SK-N-SH (cell line): ENCODE measurements at regions not wholly inside any gene's neighbourhood (a gene's known extent, or its start where the extent isn't known, plus 50 kb on each side); places are given as distances from the start of the nearest gene placed in this dataset.

Experiments
- CTCF ChIA-PET: fragments of 300-600, 350-600 bp; formaldehyde crosslinking; extraction: SDS; loops from one replicate; lab custom pipeline; 2021; lab: Yijun Ruan, JAX
- POLR2A ChIA-PET: fragments of 350-600 bp; sonication (Branson Sonifier 250); formaldehyde crosslinking; extraction: SDS; loops from one replicate; lab custom pipeline; 2020; ENCODE audit warnings: antibody characterized with exemption, inconsistent platforms; lab: Yijun Ruan, JAX
- DNase-seq: peaks from one replicate; pipeline ENCODE4 v3.0.0; 2012
- H2AFZ ChIP-seq: fragments of 200-600 bp; sonication (generic); 2 replicates; pipeline ENCODE4 v1.8.1; 2016; ENCODE audit warnings: antibody characterized with exemption, mild to moderate bottlenecking, low read depth
- H3F3A ChIP-seq: fragments of 200-600 bp; sonication (generic); replicated peaks from 2 replicates; pipeline ENCODE3; 2016; ENCODE audit warnings: antibody characterized with exemption, mild to moderate bottlenecking; ENCODE audit not compliant: insufficient read depth
- H3K27ac ChIP-seq, 2 experiments: fragments of 200-500 bp in 1 of 2; fragments of 200-600 bp in 1 of 2; sonication (Bioruptor generic) in 1 of 2; sonication (generic), shearing (Covaris generic) in 1 of 2; 2 replicates each; pipeline versions ENCODE4 v1.5.1 to v1.6.1; 2014 to 2016; ENCODE audit warnings: low read depth in 2 of 2, inconsistent platforms in 1 of 2, low read length in 1 of 2, mild to moderate bottlenecking in 1 of 2, mixed read lengths in 1 of 2
- H3K27me3 ChIP-seq: fragments of 200-600 bp; sonication (generic), shearing (Covaris generic); 2 replicates; pipeline ENCODE4 v1.6.1; 2016; ENCODE audit warnings: mixed run types; ENCODE audit not compliant: insufficient read depth
- H3K36me3 ChIP-seq, 2 experiments: fragments of 200-500 bp in 1 of 2; fragments of 200-600 bp in 1 of 2; sonication (Bioruptor generic) in 1 of 2; sonication (generic) in 1 of 2; replicated peaks in 1 of 2; 2 replicates each; pipeline versions ENCODE3 to v1.5.1; 2014 to 2016; ENCODE audit warnings: low read length in 1 of 2, mild to moderate bottlenecking in 1 of 2; ENCODE audit not compliant: insufficient read depth in 2 of 2, control insufficient read depth in 1 of 2
- H3K4me1 ChIP-seq, 2 experiments: fragments of 200-500 bp in 1 of 2; fragments of 200-600 bp in 1 of 2; sonication (Bioruptor generic) in 1 of 2; sonication (generic), shearing (Covaris generic) in 1 of 2; 2 replicates each; pipeline versions ENCODE4 v1.5.1 to v1.6.1; 2014 to 2016; ENCODE audit warnings: low read depth in 1 of 2, low read length in 1 of 2, mixed run types in 1 of 2; ENCODE audit not compliant: insufficient read depth in 2 of 2, control insufficient read depth in 1 of 2
- H3K4me2 ChIP-seq: fragments of 200-600 bp; sonication (generic), shearing (Covaris generic); 2 replicates; pipeline ENCODE4 v1.6.1; 2017; ENCODE audit warnings: mixed run types
- H3K4me3 ChIP-seq, 2 experiments: fragments of 200-500 bp in 1 of 2; fragments of 200-600 bp in 1 of 2; sonication (Bioruptor generic) in 1 of 2; sonication (generic), shearing (Covaris generic) in 1 of 2; 2 replicates each; pipeline versions ENCODE4 v1.5.1 to v1.8.1; 2014 to 2016; ENCODE audit warnings: low read depth in 2 of 2, inconsistent platforms in 1 of 2, low read length in 1 of 2, mild to moderate bottlenecking in 1 of 2, mixed read lengths in 1 of 2, moderate library complexity in 1 of 2
- H3K79me2 ChIP-seq: fragments of 200-600 bp; sonication (generic); 2 replicates; pipeline ENCODE4 v1.8.1; 2017; ENCODE audit warnings: mild to moderate bottlenecking; ENCODE audit not compliant: insufficient read depth
- H3K9ac ChIP-seq: fragments of 200-600 bp; sonication (generic); 2 replicates; pipeline ENCODE4 v1.6.1; 2017; ENCODE audit warnings: mixed run types
- H3K9me2 ChIP-seq: fragments of 200-600 bp; sonication (generic); 2 replicates; pipeline ENCODE4 v1.6.1; 2017; ENCODE audit warnings: mixed run types
- H3K9me3 ChIP-seq: fragments of 200-600 bp; sonication (generic); 2 replicates; pipeline ENCODE4 v1.6.1; 2017; ENCODE audit warnings: mixed run types, mild to moderate bottlenecking, moderate library complexity
- H4K20me1 ChIP-seq: fragments of 200-600 bp; sonication (generic); 2 replicates; pipeline ENCODE4 v1.6.1; 2017; ENCODE audit warnings: mild to moderate bottlenecking, mixed run types; ENCODE audit not compliant: insufficient read depth
- CHD2 ChIP-seq: fragments of 150-350 bp; IDR thresholded peaks from 2 replicates; pipeline ENCODE4 v1.6.1; 2018; ENCODE audit warnings: low read length; ENCODE audit not compliant: partially characterized antibody
- ELF1 ChIP-seq: IDR thresholded peaks from 2 replicates; pipeline ENCODE4 v1.4.0; 2012
- FOSL2 ChIP-seq: IDR thresholded peaks from 2 replicates; pipeline ENCODE4 v1.4.0; 2012; ENCODE audit warnings: low read depth, mild to moderate bottlenecking, moderate library complexity, borderline replicate concordance
- GATA2 ChIP-seq: sonication (generic); formaldehyde crosslinking; IDR thresholded peaks from 2 replicates; pipeline ENCODE4 v1.5.0; 2020; ENCODE audit warnings: mild to moderate bottlenecking, missing genetic modification reagents
- NFIC ChIP-seq: IDR thresholded peaks from 2 replicates; pipeline ENCODE4 v1.4.0; 2012; ENCODE audit warnings: borderline replicate concordance
- NRF1 ChIP-seq: IDR thresholded peaks from 2 replicates; pipeline ENCODE4 v1.6.1; 2012; ENCODE audit warnings: low read depth, mild to moderate bottlenecking, low read length
- POLR2AphosphoS5 ChIP-seq: IDR thresholded peaks from 2 replicates; pipeline ENCODE4 v1.6.1; 2012; ENCODE audit warnings: low read depth, low read length
- RCOR1 ChIP-seq: fragments of 150-350 bp; IDR thresholded peaks from 2 replicates; pipeline ENCODE4 v1.6.1; 2017; ENCODE audit warnings: antibody characterized with exemption, low read length
- RXRA ChIP-seq: IDR thresholded peaks from 2 replicates; pipeline ENCODE4 v1.4.0; 2012; ENCODE audit warnings: low read depth, mild to moderate bottlenecking, borderline replicate concordance
- SIN3A ChIP-seq: IDR thresholded peaks from 2 replicates; pipeline ENCODE4 v1.6.1; 2012; ENCODE audit warnings: low read depth, mild to moderate bottlenecking, low read length, moderate library complexity, borderline replicate concordance
- TEAD4 ChIP-seq: IDR thresholded peaks from 2 replicates; pipeline ENCODE4 v1.4.0; 2012; ENCODE audit warnings: mild to moderate bottlenecking, borderline replicate concordance; ENCODE audit not compliant: insufficient read depth
- WGBS: methylation state at CpG from one replicate; pipeline ENCODE4 v1.1.6; 2017; ENCODE audit warnings: low lambda C conversion rate; 5-methylcytosine and 5-hydroxymethylcytosine counted together
- TF ChIP-seq, protein P1 (sequence below): fragments of 150-350 bp; IDR thresholded peaks from 2 replicates; pipeline ENCODE4 v1.6.1; 2017; ENCODE audit warnings: antibody characterized with exemption, low read length, low read depth, borderline replicate concordance
- TF ChIP-seq, protein P2 (sequence below): IDR thresholded peaks from 2 replicates; pipeline ENCODE4 v1.4.0; 2012; ENCODE audit warnings: low read depth, borderline replicate concordance
- TF ChIP-seq, protein P3 (sequence below): fragments of 150-350 bp; IDR thresholded peaks from 2 replicates; pipeline ENCODE4 v1.6.1; 2016; ENCODE audit warnings: mild to moderate bottlenecking, low read depth, low read length
- TF ChIP-seq, protein P4 (sequence below): IDR thresholded peaks from 2 replicates; pipeline ENCODE4 v1.6.1; 2012; ENCODE audit warnings: mild to moderate bottlenecking, low read depth, low read length, moderate library complexity

DNA sequence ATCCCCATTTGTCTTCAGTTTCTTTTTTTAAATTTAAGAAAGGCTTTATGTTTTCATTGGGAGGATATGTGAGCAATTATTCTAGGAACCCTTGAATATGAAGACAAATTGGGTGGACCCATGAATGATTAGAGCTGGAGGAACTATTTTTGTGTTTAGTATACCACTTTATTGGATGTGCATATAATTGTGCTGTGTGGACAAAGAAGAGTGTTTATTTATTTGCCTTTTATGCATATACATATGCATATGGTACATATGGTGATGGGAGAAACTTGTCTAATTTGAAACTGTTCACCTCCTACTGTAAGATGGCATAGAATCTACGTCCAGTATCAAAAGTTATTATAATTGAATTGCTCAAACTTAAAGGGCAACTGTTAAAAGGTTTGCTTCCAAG is 94.8 kb upstream of the CENPW start:
- Histone ChIP-seq H3K4me2 (no peak overlapping the region), H3K9me2 (no peaks in the 10 kb centered on the region), H3K9ac (no peak overlapping the region), H3K9me3 (no peaks in the 10 kb centered on the region), H3K27me3 (no peaks in the 10 kb centered on the region), H3K36me3 (no peaks in the 10 kb centered on the region), H4K20me1 (no peaks in the 10 kb centered on the region), H3K4me1 (no peaks in the 10 kb centered on the region; a peak in 1 of 4 replicates), H3K4me3 (no peak overlapping the region), H3K79me2 (no peaks in the 10 kb centered on the region), H3F3A (no peaks in the 10 kb centered on the region), H2AFZ (no peak overlapping the region), H3K27ac (no peak overlapping the region)
- no peak for DNase-seq
- ChIA-PET POLR2A (no interaction called here), CTCF (no interaction called here)
- 21% methylated on average over 1 of the region's 1 CpG for WGBS
- TF ChIP-seq TEAD4 (no peak), GATA2 (CRISPR knock-in tag) (no peak), ELF1 (no peak), NFIC (no peak), RXRA (no peak), CHD2 (no peak), FOSL2 (no peak), POLR2AphosphoS5 (no peak), NRF1 (no peak), SIN3A (no peak), RCOR1 (no peak)
- TF ChIP-seq, protein P1, sequence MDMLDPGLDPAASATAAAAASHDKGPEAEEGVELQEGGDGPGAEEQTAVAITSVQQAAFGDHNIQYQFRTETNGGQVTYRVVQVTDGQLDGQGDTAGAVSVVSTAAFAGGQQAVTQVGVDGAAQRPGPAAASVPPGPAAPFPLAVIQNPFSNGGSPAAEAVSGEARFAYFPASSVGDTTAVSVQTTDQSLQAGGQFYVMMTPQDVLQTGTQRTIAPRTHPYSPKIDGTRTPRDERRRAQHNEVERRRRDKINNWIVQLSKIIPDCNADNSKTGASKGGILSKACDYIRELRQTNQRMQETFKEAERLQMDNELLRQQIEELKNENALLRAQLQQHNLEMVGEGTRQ, result no peak
- TF ChIP-seq, protein P2, sequence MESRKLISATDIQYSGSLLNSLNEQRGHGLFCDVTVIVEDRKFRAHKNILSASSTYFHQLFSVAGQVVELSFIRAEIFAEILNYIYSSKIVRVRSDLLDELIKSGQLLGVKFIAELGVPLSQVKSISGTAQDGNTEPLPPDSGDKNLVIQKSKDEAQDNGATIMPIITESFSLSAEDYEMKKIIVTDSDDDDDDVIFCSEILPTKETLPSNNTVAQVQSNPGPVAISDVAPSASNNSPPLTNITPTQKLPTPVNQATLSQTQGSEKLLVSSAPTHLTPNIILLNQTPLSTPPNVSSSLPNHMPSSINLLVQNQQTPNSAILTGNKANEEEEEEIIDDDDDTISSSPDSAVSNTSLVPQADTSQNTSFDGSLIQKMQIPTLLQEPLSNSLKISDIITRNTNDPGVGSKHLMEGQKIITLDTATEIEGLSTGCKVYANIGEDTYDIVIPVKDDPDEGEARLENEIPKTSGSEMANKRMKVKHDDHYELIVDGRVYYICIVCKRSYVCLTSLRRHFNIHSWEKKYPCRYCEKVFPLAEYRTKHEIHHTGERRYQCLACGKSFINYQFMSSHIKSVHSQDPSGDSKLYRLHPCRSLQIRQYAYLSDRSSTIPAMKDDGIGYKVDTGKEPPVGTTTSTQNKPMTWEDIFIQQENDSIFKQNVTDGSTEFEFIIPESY, result no peak
- TF ChIP-seq, protein P3, sequence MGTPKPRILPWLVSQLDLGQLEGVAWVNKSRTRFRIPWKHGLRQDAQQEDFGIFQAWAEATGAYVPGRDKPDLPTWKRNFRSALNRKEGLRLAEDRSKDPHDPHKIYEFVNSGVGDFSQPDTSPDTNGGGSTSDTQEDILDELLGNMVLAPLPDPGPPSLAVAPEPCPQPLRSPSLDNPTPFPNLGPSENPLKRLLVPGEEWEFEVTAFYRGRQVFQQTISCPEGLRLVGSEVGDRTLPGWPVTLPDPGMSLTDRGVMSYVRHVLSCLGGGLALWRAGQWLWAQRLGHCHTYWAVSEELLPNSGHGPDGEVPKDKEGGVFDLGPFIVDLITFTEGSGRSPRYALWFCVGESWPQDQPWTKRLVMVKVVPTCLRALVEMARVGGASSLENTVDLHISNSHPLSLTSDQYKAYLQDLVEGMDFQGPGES, result no peak
- TF ChIP-seq, protein P4, sequence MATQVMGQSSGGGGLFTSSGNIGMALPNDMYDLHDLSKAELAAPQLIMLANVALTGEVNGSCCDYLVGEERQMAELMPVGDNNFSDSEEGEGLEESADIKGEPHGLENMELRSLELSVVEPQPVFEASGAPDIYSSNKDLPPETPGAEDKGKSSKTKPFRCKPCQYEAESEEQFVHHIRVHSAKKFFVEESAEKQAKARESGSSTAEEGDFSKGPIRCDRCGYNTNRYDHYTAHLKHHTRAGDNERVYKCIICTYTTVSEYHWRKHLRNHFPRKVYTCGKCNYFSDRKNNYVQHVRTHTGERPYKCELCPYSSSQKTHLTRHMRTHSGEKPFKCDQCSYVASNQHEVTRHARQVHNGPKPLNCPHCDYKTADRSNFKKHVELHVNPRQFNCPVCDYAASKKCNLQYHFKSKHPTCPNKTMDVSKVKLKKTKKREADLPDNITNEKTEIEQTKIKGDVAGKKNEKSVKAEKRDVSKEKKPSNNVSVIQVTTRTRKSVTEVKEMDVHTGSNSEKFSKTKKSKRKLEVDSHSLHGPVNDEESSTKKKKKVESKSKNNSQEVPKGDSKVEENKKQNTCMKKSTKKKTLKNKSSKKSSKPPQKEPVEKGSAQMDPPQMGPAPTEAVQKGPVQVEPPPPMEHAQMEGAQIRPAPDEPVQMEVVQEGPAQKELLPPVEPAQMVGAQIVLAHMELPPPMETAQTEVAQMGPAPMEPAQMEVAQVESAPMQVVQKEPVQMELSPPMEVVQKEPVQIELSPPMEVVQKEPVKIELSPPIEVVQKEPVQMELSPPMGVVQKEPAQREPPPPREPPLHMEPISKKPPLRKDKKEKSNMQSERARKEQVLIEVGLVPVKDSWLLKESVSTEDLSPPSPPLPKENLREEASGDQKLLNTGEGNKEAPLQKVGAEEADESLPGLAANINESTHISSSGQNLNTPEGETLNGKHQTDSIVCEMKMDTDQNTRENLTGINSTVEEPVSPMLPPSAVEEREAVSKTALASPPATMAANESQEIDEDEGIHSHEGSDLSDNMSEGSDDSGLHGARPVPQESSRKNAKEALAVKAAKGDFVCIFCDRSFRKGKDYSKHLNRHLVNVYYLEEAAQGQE, result no peak
